HG03460 (cell line): ENCODE measurements at regions not wholly inside any gene's neighbourhood (a gene's known extent, or its start where the extent isn't known, plus 50 kb on each side); places are given as distances from the start of the nearest gene placed in this dataset.

ENCODE experiments used
- ATAC-seq: cut with Tn5 transposase; IDR thresholded peaks from one replicate; pipeline ENCODE4 v1.9.1; 2021; ENCODE audit not compliant: unreplicated experiment

GRCh38 chr1:63189677-63190076 is 132.7 kb upstream of the FOXD3 start:
- no peak for ATAC-seq

DNA sequence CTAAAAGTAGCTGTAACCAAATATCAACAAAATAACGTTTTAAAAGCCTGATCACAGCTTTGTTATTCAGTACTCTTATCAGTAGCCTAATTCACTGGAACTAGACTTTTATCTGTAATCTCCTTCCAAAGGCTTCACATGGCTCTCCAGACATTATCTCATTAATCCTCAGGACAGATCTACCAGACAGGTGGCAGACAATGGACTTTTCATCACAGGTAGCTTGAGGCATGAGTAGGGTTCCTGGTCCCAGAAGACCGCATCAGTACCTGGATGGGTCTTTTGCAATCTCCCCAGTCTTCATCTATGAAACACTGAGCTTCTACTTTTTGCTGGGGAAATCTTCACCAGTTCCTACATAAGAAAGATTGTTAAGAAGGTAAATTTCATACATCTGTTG is 132.2 kb upstream of the FOXD3 start:
- ATAC-seq: no peak

DNA sequence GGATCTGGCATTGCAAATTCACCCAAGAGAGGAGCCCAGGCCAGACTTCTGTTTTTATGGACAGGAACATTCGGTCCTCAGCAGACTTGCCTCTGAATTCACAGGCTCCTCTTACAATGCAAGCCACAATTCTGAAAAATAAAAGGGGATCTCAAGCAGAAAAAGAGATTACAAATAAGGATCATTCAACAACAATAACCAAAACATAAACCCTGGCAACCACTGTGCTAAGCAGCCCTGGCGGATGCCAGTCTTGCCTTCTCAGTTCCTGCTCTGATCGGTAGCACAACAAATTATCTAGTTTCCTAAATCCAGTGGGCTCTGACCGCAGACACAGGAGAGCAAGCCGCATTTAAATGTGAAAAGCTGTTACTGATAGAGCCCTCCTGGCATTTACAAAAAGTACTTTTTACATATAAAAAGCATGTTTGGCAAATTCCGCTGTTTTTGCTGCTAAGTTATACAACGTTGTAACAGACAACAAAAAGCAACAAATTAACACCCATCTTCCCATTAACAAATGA is 123.4 kb upstream of the FOXD3 start:
- no peak for ATAC-seq

GRCh38 chr1:63199706-63200335 is 122.5 kb upstream of the FOXD3 start:
- ATAC-seq: no peak

GRCh38 chr1:63200676-63201075 is 121.7 kb upstream of the FOXD3 start:
- no peak for ATAC-seq

GRCh38 chr1:63203641-63204040 is 118.7 kb upstream of the FOXD3 start:
- no peak for ATAC-seq

DNA sequence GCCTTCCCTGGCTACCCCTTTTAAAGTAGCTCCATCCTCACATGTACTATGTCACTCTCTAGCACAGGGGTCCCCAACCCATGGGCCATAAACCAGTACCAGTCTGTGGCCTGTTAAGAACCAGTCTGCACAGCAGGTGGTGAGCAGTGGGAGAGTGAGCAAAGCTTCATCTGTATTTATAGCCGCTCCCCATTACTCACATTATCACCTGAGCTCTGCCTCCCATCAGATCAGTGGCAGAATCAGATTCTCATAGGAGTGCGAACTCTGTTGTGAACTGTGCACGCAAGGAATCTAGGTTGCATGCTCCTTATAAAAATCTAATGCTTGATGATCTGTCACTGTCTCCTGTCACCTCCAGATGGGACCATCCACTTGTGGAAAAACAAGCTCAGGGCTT is 116.6 kb upstream of the FOXD3 start:
- ATAC-seq: no peak

- no peak for ATAC-seq
Measured at GRCh38 chr1:63214553-63214952, 107.8 kb upstream of the FOXD3 start.

DNA sequence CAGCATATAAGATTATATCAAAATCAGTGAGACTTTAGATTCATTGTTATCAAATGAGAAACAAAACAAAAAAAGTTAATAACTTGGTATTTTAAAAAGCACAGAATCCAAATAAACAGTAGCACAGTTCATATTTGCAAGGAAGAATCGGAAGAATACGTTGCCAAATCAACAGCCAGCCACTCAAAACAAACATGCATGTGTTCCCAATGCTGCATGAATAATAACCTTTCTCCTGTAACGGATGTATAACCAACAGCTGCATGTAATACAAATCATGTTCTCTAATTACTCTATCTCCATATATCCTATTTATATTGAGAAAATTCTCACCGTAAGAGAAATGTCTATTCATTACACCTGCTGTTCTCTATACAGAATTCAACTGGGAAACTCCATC is 98.9 kb upstream of the FOXD3 start:
- ATAC-seq: no peak

GRCh38 chr1:63230722-63231121 is 91.6 kb upstream of the FOXD3 start:
- ATAC-seq: no peak

DNA sequence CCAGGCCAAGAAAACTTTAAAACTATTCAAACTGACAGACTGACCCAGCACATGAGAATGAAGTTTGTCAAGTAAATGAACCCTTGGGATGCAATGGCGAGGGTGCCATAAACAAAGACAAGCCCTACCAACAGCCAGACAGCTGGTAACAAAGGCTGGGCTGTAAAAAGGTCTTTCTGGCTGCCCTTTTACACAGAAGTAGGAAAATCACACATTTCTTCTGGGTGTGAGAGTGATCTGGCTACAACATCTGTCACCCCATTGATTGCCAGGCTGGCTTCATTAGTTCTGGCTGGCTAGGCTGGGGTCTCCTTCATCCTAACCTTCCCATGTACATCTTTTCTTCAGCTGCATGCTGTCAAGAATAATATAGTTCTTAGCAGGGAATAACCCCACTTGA is 83.6 kb upstream of the FOXD3 start:
- ATAC-seq: no peak

DNA sequence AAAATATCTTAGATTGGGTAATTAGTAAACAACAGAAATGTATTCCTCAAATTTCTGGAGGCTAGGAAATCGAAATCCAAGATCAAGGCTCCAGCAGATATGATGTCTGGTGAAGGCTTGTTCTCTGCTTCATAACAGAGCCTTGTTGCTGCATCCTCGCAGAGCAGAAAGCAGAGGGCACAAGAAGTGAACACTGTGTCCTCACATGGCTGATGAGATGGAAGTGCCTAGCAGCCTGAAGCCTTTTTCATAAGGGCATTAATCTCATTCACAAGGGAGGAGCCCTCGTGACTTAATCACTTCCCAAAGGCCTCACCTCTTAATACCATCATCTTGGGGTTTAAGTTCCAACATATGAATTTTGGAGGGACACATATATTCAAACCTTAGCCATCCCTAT is 77.2 kb upstream of the FOXD3 start:
- no peak for ATAC-seq

GRCh38 chr1:63248216-63248615 is 74.2 kb upstream of the FOXD3 start:
- ATAC-seq: no peak

DNA sequence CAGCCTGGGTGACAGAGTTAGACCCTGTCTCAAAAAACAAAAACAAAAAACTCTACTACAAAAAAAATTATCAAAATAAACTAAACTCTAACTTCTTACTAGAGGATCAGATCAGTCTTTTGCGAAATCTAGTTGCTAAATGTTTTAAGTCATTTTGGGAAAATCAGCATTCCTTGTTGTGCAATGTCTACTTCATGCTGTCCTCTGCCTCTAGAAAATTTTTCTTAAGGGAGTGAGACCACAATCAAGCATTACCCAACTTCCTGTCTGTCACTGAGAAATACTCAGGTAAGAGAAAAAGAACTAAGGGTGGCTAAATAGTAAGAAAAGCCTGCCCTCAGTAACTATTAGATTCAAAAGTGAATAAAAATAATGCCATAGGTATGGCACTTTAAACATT is 67.2 kb upstream of the FOXD3 start:
- no peak for ATAC-seq

DNA sequence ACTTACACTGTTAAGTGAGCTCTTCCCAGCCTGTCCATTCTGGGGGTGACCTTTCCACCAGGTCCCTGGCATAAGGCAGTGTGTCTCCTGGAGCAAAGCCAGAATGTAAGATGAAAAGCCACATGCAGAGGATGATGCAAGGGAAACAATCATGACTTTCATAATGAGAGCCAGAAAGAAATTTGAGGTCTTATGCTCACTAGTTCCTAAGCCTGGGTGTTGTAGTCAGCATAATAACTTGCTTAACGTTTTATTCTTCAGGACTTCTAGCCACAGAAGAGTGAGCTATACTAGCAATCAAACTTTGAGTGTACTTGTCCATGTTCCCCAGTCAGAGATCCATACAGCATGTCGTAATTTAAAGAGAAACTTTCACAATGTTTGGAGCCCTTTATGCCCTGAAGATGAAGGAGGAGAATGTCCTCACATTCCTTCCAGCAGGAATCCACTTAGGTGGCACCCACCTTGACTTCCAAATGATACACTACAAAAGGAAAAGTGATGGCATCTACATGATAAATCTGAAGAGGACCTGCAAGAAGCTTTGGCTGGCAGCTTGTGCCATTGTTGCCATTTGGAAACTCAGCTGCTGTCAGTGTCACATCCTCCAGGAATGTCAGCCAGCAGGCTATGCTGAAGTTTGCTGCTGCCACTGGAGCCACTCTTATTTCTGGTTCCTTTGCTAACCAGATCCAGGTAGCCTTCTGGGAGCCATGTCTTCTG is 60.5 kb upstream of the FOXD3 start:
- no peak for ATAC-seq

GRCh38 chr1:63262459-63262770 is 60.0 kb upstream of the FOXD3 start:
- no peak for ATAC-seq

GRCh38 chr1:63264161-63264560 is 58.2 kb upstream of the FOXD3 start:
- ATAC-seq: no peak

DNA sequence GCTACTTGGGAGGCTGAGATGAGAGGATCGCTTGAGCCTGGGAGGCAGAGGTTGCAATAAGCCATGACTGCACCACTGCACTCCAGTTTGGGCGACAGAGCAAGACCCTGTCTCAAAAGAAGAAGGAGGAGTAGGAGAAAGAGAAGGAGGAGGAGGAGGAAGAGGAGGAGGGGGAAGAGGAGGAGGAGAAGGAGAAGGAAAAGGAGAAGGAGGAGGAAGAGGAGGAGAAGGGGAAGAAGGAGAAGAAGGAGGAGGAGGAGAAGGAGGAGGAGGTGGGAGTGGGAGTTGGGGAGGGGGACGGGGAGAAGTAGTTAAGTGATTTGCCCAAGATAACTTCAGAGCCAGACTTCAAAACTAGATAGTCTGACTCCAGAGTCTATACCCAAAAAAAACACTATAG is 55.5 kb upstream of the FOXD3 start:
- no peak for ATAC-seq

- ATAC-seq: no peak
Measured at GRCh38 chr1:63268876-63269275, 53.5 kb upstream of the FOXD3 start.

DNA sequence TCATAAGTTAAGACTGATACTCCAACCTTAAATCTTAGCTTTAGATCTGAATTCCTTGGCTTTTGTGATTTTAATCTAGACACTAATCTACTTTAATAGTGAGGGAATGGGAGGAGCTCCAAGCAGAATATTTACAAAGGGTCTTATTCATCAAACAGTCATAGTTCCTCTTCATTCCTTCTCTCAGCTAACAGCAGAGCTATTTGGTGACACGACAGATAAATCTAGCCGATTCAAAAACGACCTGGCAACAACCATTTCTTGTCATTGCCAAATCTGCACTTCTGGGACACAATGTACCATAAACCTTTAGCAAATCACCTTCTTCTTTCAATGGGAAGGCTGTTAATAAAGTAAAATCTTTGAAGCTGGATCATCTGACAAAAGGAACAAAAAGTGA is 52.8 kb upstream of the FOXD3 start:
- ATAC-seq: no peak
